GM23338 (cell line): ENCODE measurements at regions not wholly inside any gene's neighbourhood (a gene's known extent, or its start where the extent isn't known, plus 50 kb on each side); places are given as distances from the start of the nearest gene placed in this dataset.

Source experiments
- ATAC-seq: fragments of 200-7000 bp; cut with Tn5 transposase; 3 replicates; pipeline ENCODE4 v1.9.1; 2020
- DNase-seq: peaks from one replicate; pipeline ENCODE4 v3.0.0-alpha.2; 2015; ENCODE audit warnings: low spot score
- H2AFZ ChIP-seq: fragments of 200-600 bp; sonication (generic); 2 replicates; pipeline ENCODE4 v1.8.0; 2016; ENCODE audit warnings: antibody characterized with exemption, mild to moderate bottlenecking, moderate library complexity
- H3F3A ChIP-seq: fragments of 200-600 bp; sonication (generic); replicated peaks from 2 replicates; pipeline ENCODE4 v1.8.0; 2017; ENCODE audit warnings: antibody characterized with exemption, mixed run types, low read depth
- H3K27ac ChIP-seq: fragments of 200-600 bp; sonication (generic); 2 replicates; pipeline ENCODE4 v1.6.1; 2016; ENCODE audit warnings: low read depth
- H3K27me3 ChIP-seq: fragments of 200-600 bp; sonication (generic); 2 replicates; pipeline ENCODE4 v1.8.0; 2016; ENCODE audit warnings: mild to moderate bottlenecking, mixed run types, moderate library complexity; ENCODE audit not compliant: insufficient read depth
- H3K36me3 ChIP-seq: fragments of 200-600 bp; sonication (generic); 2 replicates; pipeline ENCODE4 v1.8.0; 2016; ENCODE audit warnings: mild to moderate bottlenecking; ENCODE audit not compliant: insufficient read depth
- H3K4me1 ChIP-seq: fragments of 200-600 bp; sonication (generic); 2 replicates; pipeline ENCODE4 v1.8.0; 2016; ENCODE audit warnings: mild to moderate bottlenecking, moderate library complexity; ENCODE audit not compliant: insufficient read depth
- H3K4me2 ChIP-seq: fragments of 200-600 bp; sonication (generic); 2 replicates; pipeline ENCODE4 v1.7.1; 2017; ENCODE audit warnings: mixed run types
- H3K4me3 ChIP-seq: fragments of 200-600 bp; sonication (generic); 2 replicates; pipeline ENCODE4 v1.6.1; 2016; ENCODE audit warnings: mixed run types
- H3K79me2 ChIP-seq: fragments of 200-600 bp; sonication (generic); replicated peaks from 2 replicates; pipeline ENCODE4 v1.8.0; 2017; ENCODE audit warnings: mild to moderate bottlenecking; ENCODE audit not compliant: insufficient read depth
- H3K9me2 ChIP-seq: fragments of 200-600 bp; sonication (generic); 2 replicates; pipeline ENCODE4 v1.8.0; 2017; ENCODE audit not compliant: insufficient read depth
- H4K20me1 ChIP-seq: fragments of 200-600 bp; sonication (generic); replicated peaks from 2 replicates; pipeline ENCODE4 v1.8.0; 2017; ENCODE audit warnings: mild to moderate bottlenecking; ENCODE audit not compliant: insufficient read depth
- H3K27ac Mint-ChIP-seq: 2 replicates; pipeline ENCODE4 v1.8.0; 2020; ENCODE audit warnings: inconsistent platforms, mild to moderate bottlenecking, moderate library complexity, mixed read lengths
- H3K27me3 Mint-ChIP-seq: 3 replicates; pipeline ENCODE4 v1.8.0; 2022; ENCODE audit warnings: low read depth, mild to moderate bottlenecking, moderate library complexity, mixed read lengths, inconsistent platforms; ENCODE audit not compliant: insufficient read depth, poor library complexity
- H3K36me3 Mint-ChIP-seq: 3 replicates; pipeline ENCODE4 v1.8.0; 2021; ENCODE audit warnings: low read depth, mild to moderate bottlenecking, inconsistent platforms, moderate library complexity, mixed read lengths
- H3K4me1 Mint-ChIP-seq: 3 replicates; pipeline ENCODE4 v1.8.0; 2020; ENCODE audit warnings: mild to moderate bottlenecking, inconsistent platforms, mixed read lengths
- H3K4me3 Mint-ChIP-seq: 3 replicates; pipeline ENCODE4 v1.8.0; 2021; ENCODE audit warnings: moderate library complexity, mild to moderate bottlenecking, inconsistent platforms, mixed read lengths
- H3K9me3 Mint-ChIP-seq: 3 replicates; pipeline ENCODE4 v1.8.0; 2020; ENCODE audit warnings: moderate library complexity, mild to moderate bottlenecking, inconsistent platforms, mixed read lengths
- CREB1 ChIP-seq: fragments of 250-450 bp; sonication (Bioruptor Pico); IDR thresholded peaks from 2 replicates; pipeline ENCODE4 v1.5.0; 2020; ENCODE audit warnings: low read depth, mild to moderate bottlenecking, moderate library complexity
- ETS1 ChIP-seq: IDR thresholded peaks from 2 replicates; pipeline ENCODE4 v1.6.1; 2016; ENCODE audit warnings: antibody characterized with exemption
- EZH2phosphoT487 ChIP-seq: fragments of 200-600 bp; sonication (generic); IDR thresholded peaks from one replicate; pipeline ENCODE4 v1.8.1; 2018; ENCODE audit warnings: antibody characterized with exemption; ENCODE audit not compliant: unreplicated experiment
- JUNB ChIP-seq: IDR thresholded peaks from one replicate; pipeline ENCODE4 v1.6.1; 2016; ENCODE audit warnings: antibody characterized with exemption; ENCODE audit not compliant: unreplicated experiment
- NANOG ChIP-seq: IDR thresholded peaks from 2 replicates; pipeline ENCODE4 v1.6.1; 2016; ENCODE audit warnings: antibody characterized with exemption, borderline replicate concordance
- POLR2AphosphoS5 ChIP-seq: IDR thresholded peaks from 2 replicates; pipeline ENCODE4 v1.6.1; 2016; ENCODE audit warnings: antibody characterized with exemption, low read depth
- REST ChIP-seq: IDR thresholded peaks from one replicate; pipeline ENCODE4 v1.6.1; 2018; ENCODE audit warnings: antibody characterized with exemption; ENCODE audit not compliant: unreplicated experiment
- STAT1 ChIP-seq: IDR thresholded peaks from one replicate; pipeline ENCODE4 v1.6.1; 2016; ENCODE audit warnings: antibody characterized with exemption; ENCODE audit not compliant: unreplicated experiment
- ZNF114 ChIP-seq: fragments of 250-450 bp; sonication (Bioruptor Pico); IDR thresholded peaks from 2 replicates; pipeline ENCODE4 v1.5.0; 2020; ENCODE audit warnings: mild to moderate bottlenecking, moderate library complexity
- ZNF462 ChIP-seq: fragments of 250-450 bp; sonication (Bioruptor Pico); IDR thresholded peaks from 2 replicates; pipeline ENCODE4 v1.5.0; 2020; ENCODE audit warnings: mild to moderate bottlenecking, moderate library complexity

GRCh38 chr9:109846776-109847175 lies 66.8 kb downstream of the PALM2AKAP2 start:
- ATAC-seq (no peak), DNase-seq (no peak)
- H3K27me3 ChIP-seq = no peaks in the 10 kb centered on the region
- H3K9me2 ChIP-seq = no peaks in the 10 kb centered on the region
- no peaks in the 10 kb centered on the region for H3K36me3 Mint-ChIP-seq
- H3K27me3 Mint-ChIP-seq = no peaks in the 10 kb centered on the region
- no peak overlapping the region for H3K27ac Mint-ChIP-seq
- H3K4me2 ChIP-seq = no peak overlapping the region
- no peaks in the 10 kb centered on the region for H3K79me2 ChIP-seq
- no peaks in the 10 kb centered on the region for H3F3A ChIP-seq
- no peak overlapping the region for H3K4me3 Mint-ChIP-seq
- H2AFZ ChIP-seq = no peak overlapping the region
- H3K36me3 ChIP-seq = no peaks in the 10 kb centered on the region
- H3K4me3 ChIP-seq = no peak overlapping the region
- H3K4me1 ChIP-seq = no peaks in the 10 kb centered on the region; the same call in 1 of the 2 replicates
- no peaks in the 10 kb centered on the region for H4K20me1 ChIP-seq
- H3K27ac ChIP-seq = no peak overlapping the region
- TF ChIP-seq EZH2phosphoT487 (no peak), ETS1 (no peak)
- H3K4me1 Mint-ChIP-seq = peaks cover 6% of the 10 kb centered on the region; the same call in 2 of the 3 replicates
- no peaks in the 10 kb centered on the region for H3K9me3 Mint-ChIP-seq

- Histone ChIP-seq H3K79me2 (no peaks in the 10 kb centered on the region), H3F3A (no peaks in the 10 kb centered on the region), H3K4me3 (no peak overlapping the region), H3K27me3 (no peaks in the 10 kb centered on the region), H3K9me2 (no peaks in the 10 kb centered on the region), H3K4me1 (peaks cover 6% of the 10 kb centered on the region; the same call in 1 of the 2 replicates), H2AFZ (no peak overlapping the region), H3K27ac (no peak overlapping the region), H3K4me2 (no peak overlapping the region), H4K20me1 (no peaks in the 10 kb centered on the region; the same call in 1 of the 2 replicates), H3K36me3 (no peaks in the 10 kb centered on the region)
- H3K27ac Mint-ChIP-seq = no peak overlapping the region
- no peaks in the 10 kb centered on the region for H3K36me3 Mint-ChIP-seq
- H3K4me1 Mint-ChIP-seq = peaks cover 13% of the 10 kb centered on the region
- DNase-seq = no peak
- H3K4me3 Mint-ChIP-seq = no peak overlapping the region
- ATAC-seq = no peak
- no peaks in the 10 kb centered on the region for H3K27me3 Mint-ChIP-seq
- H3K9me3 Mint-ChIP-seq = no peaks in the 10 kb centered on the region
- TF ChIP-seq POLR2AphosphoS5 (no peak), ZNF462 (CRISPR knock-in tag) (no peak), REST (no peak), STAT1 (no peak), CREB1 (CRISPR knock-in tag) (no peak), ZNF114 (CRISPR knock-in tag) (no peak), NANOG (no peak), JUNB (no peak), ETS1 (no peak)
These were observed 72.6 kb downstream of the PALM2AKAP2 start for GRCh38 chr9:109852556-109852955.
